Uterus (tissue), 3 donors: ENCODE measurements at regions not wholly inside any gene's neighbourhood (a gene's known extent, or its start where the extent isn't known, plus 50 kb on each side); places are given as distances from the start of the nearest gene placed in this dataset.

Source experiments
- DNase-seq, 2 donors: peaks; one replicate each; pipeline ENCODE4 v3.0.0-alpha.2; 2019 to 2020
- H3K27ac ChIP-seq, 2 donors: fragments of 200-600 bp; sonication (generic); 1 replicate in 1 of 2; 2 replicates in 1 of 2; pipeline ENCODE4 v1.5.1; 2016 to 2018
- H3K27me3 ChIP-seq, 2 donors: fragments of 200-600 bp; sonication (generic); one replicate each; pipeline ENCODE4 v1.5.1; 2018 to 2019; ENCODE audit warnings: control low read depth in 1 of 2
- H3K36me3 ChIP-seq, 2 donors: fragments of 200-600 bp; sonication (generic); one replicate each; pipeline ENCODE4 v1.5.1; 2019; ENCODE audit warnings: control low read depth in 1 of 2
- H3K4me1 ChIP-seq, 2 donors: fragments of 200-600 bp; sonication (generic); one replicate each; pipeline ENCODE4 v1.5.1; 2018 to 2019; ENCODE audit warnings: control low read depth in 1 of 2
- H3K4me3 ChIP-seq, 2 donors: fragments of 200-600 bp; sonication (generic); 1 replicate in 1 of 2; 2 replicates in 1 of 2; pipeline ENCODE4 v1.5.1; 2018 to 2019; ENCODE audit warnings: mild to moderate bottlenecking in 1 of 2
- H3K9me3 ChIP-seq, 2 donors: fragments of 200-600 bp; sonication (generic); one replicate each; pipeline ENCODE4 v1.5.1; 2019; ENCODE audit warnings: control low read depth in 1 of 2
- POLR2A ChIP-seq, 2 donors: fragments of 450-650 bp; IDR thresholded peaks; one replicate each; pipeline ENCODE4 v1.6.1; 2016; ENCODE audit warnings: antibody characterized with exemption in 2 of 2, mild to moderate bottlenecking in 1 of 2, moderate library complexity in 1 of 2
- intact Hi-C: fragments of 100-400 bp; cut with DNase I; formaldehyde crosslinking; loops from one replicate; pipeline ENCODE4 v1.15.1; 2023; ENCODE audit warnings: low total_unique reads
- TF ChIP-seq, protein P1 (sequence below), 4 experiments: fragments of 200-600 bp in 2 of 4; fragments of 450-650 bp in 2 of 4; sonication (generic) in 2 of 4; IDR thresholded peaks; one replicate each; pipeline ENCODE4 v1.5.1; 2016 to 2019; ENCODE audit warnings: antibody characterized with exemption in 4 of 4, mild to moderate bottlenecking in 2 of 4, moderate library complexity in 1 of 4
- donor health status: DM: yes; HTN: yes; CAD: no.

DNA sequence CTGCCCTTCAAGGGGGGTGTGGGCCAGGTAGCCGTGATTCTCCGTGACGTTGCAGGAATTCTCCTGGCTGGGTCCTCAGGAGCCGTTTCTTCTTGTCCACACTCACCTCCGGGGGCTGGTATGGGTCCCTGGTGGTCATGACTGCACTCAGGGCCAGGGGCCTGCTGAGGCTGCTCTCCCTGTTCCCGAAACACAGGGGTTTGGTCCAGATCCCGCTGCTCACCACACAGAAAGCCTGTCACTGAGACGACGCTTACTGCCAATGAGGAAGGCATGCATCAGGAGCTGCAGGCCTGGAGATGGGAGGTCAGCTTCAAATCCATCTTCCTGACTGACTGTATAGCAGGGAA, 160.7 kb downstream of the RTP5 start:
- H3K9me3 ChIP-seq, result no peaks in the 10 kb centered on the region
- no peak overlapping the region for H3K27ac ChIP-seq
- H3K36me3 ChIP-seq, result no peaks in the 10 kb centered on the region
- no peak overlapping the region for H3K4me3 ChIP-seq
- H3K4me1 ChIP-seq, result no peaks in the 10 kb centered on the region
- TF ChIP-seq, protein P1, sequence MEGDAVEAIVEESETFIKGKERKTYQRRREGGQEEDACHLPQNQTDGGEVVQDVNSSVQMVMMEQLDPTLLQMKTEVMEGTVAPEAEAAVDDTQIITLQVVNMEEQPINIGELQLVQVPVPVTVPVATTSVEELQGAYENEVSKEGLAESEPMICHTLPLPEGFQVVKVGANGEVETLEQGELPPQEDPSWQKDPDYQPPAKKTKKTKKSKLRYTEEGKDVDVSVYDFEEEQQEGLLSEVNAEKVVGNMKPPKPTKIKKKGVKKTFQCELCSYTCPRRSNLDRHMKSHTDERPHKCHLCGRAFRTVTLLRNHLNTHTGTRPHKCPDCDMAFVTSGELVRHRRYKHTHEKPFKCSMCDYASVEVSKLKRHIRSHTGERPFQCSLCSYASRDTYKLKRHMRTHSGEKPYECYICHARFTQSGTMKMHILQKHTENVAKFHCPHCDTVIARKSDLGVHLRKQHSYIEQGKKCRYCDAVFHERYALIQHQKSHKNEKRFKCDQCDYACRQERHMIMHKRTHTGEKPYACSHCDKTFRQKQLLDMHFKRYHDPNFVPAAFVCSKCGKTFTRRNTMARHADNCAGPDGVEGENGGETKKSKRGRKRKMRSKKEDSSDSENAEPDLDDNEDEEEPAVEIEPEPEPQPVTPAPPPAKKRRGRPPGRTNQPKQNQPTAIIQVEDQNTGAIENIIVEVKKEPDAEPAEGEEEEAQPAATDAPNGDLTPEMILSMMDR (IDR thresholded peaks at IDR 0.05), result no peak
- TF ChIP-seq POLR2A (IDR thresholded peaks at IDR 0.05), result no peak
- H3K27me3 ChIP-seq, result no peaks in the 10 kb centered on the region
- no peak for DNase-seq
- intact Hi-C loops, result no loop called here

DNA sequence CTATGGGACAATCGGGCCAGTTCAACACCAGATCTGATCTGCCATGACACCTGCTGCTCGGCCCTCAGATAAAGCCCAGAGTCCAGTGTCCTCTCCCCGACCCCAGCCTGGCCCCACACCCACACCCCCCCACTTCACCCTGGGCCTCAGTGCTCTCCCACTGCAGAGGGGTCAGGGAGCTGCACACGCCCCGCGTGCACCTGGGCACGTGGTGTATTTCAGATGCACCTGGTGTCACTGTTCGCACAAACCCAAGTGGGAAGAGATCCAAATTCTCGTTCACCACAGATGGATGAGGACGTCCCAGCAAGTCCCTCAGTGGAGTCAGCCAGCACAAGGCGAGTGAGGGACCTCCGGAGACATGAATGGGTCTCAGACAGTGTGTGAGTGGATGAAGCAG, 161.3 kb downstream of the RTP5 start:
- no peaks in the 10 kb centered on the region for H3K36me3 ChIP-seq
- TF ChIP-seq, protein P1 (IDR thresholded peaks at IDR 0.05), result no peak
- no peak for TF ChIP-seq POLR2A (IDR thresholded peaks at IDR 0.05)
- no peak for DNase-seq
- H3K4me1 ChIP-seq, result no peaks in the 10 kb centered on the region
- H3K4me3 ChIP-seq, result no peak overlapping the region
- H3K27ac ChIP-seq, result no peak overlapping the region
- H3K9me3 ChIP-seq, result no peaks in the 10 kb centered on the region
- intact Hi-C loops, result no loop called here
- H3K27me3 ChIP-seq, result no peaks in the 10 kb centered on the region

DNA sequence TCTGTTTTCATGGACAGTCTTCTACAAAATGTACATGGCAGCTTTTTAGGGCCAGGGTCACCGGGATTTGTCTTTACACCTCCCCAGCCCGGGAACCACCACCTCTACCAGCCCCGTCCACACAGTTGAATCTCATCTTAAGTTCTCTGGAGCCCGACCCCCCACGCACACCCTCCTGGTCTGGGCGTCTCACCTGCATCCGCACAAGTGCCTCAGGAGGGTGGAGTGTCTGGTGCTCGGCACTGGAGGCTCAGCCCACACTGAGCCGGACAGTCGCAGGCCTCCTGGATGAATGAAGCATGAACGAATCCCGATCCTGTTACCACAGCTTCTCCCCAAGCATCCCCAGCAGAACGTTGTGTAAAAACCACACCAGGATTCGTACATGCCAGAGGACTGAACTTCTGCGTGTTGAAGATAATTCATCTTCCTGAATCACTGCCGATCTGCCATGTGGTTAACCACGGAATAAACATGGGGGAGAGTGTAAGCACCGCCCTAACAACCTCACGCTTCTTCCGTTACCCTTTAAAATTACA, 162.0 kb downstream of the RTP5 start:
- TF ChIP-seq, protein P1 (IDR thresholded peaks at IDR 0.05), result no peak
- no peak for TF ChIP-seq POLR2A (IDR thresholded peaks at IDR 0.05)
- Histone ChIP-seq H3K27ac (no peak overlapping the region), H3K4me3 (no peak overlapping the region), H3K36me3 (no peaks in the 10 kb centered on the region), H3K27me3 (no peaks in the 10 kb centered on the region), H3K9me3 (no peaks in the 10 kb centered on the region), H3K4me1 (no peaks in the 10 kb centered on the region)
- DNase-seq, result peak in 1 of 2 donors; percentile 4
- intact Hi-C loops, result no loop called here

DNA sequence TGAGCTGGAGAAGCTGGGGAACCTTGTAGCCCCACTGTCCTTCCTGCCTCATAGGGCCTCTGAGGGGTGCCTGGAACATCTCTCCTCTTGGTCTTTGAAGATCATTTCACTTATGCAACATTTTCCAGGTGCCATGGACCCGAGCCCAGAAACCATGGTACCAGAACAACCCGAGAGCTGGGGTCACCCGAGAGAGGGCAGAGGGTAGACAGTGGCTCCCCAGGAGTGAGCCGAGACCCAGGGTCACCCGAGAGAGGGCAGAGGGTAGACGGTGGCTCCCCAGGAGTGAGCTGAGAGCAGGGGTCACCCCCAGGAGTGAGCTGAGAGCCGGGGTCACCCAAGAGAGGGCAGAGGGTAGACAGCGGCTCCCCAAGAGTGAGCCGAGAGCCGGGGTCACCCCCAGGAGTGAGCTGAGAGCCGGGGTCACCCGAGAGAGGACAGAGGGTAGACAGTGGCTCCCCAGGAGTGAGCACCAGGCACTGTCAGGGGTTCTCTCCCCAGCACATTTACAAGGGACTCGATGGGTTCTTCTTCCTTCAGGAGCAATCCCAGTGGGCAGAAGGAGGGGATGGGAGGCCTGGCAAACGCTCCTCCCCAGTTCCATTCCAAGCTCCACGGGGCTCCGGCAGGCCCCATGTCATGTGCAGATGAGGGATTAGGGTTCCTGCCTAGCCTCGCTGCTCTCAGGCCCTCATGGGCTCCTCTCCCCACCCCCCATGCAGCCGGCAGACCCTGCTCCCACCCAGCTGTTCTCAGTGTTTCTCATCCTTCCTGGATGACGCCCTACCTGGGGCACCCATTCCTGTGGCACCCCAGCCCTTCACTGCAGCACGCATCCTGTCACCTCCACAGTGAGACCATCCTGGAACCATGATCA, 163.5 kb downstream of the RTP5 start:
- intact Hi-C loops, result no loop called here
- Histone ChIP-seq H3K27me3 (no peaks in the 10 kb centered on the region), H3K4me3 (no peak overlapping the region), H3K27ac (no peak overlapping the region), H3K4me1 (no peaks in the 10 kb centered on the region), H3K9me3 (no peaks in the 10 kb centered on the region), H3K36me3 (no peaks in the 10 kb centered on the region)
- no peak for TF ChIP-seq POLR2A (IDR thresholded peaks at IDR 0.05)
- TF ChIP-seq, protein P1 (IDR thresholded peaks at IDR 0.05), result no peak
- peak in 1 of 2 donors; percentile 10 for DNase-seq

DNA sequence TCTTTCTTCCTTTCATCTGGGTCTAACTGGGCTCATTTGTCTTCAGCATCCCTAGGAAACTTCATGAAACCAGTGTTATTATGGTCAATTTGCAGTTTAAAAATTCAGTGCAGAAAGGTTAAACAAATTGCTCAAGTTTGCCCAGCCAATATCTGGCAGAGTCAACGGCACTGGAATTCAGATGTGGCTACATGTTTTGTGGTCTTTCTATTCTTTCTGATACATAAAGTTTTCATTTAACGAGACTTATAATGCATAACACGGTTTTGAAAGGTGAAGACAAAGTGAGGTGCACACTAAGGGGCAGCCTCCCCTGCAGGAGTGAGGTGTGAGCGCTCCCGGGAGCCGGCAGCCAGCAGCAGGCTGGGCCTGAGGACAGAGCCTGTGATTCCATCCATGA, 164.6 kb downstream of the RTP5 start:
- Histone ChIP-seq H3K36me3 (no peaks in the 10 kb centered on the region), H3K27ac (no peak overlapping the region), H3K4me3 (no peak overlapping the region), H3K27me3 (no peaks in the 10 kb centered on the region), H3K9me3 (no peaks in the 10 kb centered on the region), H3K4me1 (no peaks in the 10 kb centered on the region)
- peak in 1 of 2 donors; percentile 1 for DNase-seq
- intact Hi-C loops, result no loop called here
- TF ChIP-seq, protein P1 (IDR thresholded peaks at IDR 0.05), result no peak
- no peak for TF ChIP-seq POLR2A (IDR thresholded peaks at IDR 0.05)
